ENCODE measurements at regions not wholly inside any gene's neighbourhood (a gene's known extent, or its start where the extent isn't known, plus 50 kb on each side); places are given as distances from the start of the nearest gene placed in this dataset.

DNA sequence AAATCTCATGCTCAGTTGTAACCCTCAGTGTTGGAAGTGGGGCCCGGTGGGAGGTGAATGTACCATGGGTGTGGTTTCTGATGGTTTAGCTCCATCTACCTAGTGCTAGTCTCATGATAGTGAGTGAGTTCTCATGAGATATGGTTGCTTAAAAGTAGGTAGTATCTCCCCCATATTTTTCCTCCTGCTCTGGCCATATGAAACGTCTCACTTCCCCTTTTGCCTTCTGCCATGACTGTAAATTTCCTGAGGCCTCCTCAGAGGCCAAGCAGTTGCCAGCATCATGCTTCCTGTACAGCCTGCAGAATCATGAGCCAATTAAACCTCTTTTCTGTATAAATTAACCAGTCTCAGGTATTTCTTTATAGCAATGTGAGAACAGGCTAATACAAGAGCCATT lies 62.8 kb upstream of the RNF152 start:
- no peak overlapping the region for H3K27ac ChIP-seq
- H3K27me3 ChIP-seq (replicated peaks; ENCODE audit: insufficient read depth) = no peaks in the 10 kb centered on the region
- H3K4me1 ChIP-seq (ENCODE audit: control insufficient read depth in 1 of 2, low read depth in 2 of 2) = peaks cover 18 to 22% of the 10 kb centered on the region in 2 donors
- no peak overlapping the region for H3K4me3 ChIP-seq
- H3K9me3 ChIP-seq = no peaks in the 10 kb centered on the region
- DNase-seq (ENCODE audit: low spot score) (no peak), ATAC-seq (ENCODE audit: insufficient number of reproducible peaks, low FRiP score, low read depth) (no peak)
- no peaks in the 10 kb centered on the region for H3K36me3 ChIP-seq
- TF ChIP-seq, protein P1, sequence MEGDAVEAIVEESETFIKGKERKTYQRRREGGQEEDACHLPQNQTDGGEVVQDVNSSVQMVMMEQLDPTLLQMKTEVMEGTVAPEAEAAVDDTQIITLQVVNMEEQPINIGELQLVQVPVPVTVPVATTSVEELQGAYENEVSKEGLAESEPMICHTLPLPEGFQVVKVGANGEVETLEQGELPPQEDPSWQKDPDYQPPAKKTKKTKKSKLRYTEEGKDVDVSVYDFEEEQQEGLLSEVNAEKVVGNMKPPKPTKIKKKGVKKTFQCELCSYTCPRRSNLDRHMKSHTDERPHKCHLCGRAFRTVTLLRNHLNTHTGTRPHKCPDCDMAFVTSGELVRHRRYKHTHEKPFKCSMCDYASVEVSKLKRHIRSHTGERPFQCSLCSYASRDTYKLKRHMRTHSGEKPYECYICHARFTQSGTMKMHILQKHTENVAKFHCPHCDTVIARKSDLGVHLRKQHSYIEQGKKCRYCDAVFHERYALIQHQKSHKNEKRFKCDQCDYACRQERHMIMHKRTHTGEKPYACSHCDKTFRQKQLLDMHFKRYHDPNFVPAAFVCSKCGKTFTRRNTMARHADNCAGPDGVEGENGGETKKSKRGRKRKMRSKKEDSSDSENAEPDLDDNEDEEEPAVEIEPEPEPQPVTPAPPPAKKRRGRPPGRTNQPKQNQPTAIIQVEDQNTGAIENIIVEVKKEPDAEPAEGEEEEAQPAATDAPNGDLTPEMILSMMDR (IDR thresholded peaks at IDR 0.05) = no peak

DNA sequence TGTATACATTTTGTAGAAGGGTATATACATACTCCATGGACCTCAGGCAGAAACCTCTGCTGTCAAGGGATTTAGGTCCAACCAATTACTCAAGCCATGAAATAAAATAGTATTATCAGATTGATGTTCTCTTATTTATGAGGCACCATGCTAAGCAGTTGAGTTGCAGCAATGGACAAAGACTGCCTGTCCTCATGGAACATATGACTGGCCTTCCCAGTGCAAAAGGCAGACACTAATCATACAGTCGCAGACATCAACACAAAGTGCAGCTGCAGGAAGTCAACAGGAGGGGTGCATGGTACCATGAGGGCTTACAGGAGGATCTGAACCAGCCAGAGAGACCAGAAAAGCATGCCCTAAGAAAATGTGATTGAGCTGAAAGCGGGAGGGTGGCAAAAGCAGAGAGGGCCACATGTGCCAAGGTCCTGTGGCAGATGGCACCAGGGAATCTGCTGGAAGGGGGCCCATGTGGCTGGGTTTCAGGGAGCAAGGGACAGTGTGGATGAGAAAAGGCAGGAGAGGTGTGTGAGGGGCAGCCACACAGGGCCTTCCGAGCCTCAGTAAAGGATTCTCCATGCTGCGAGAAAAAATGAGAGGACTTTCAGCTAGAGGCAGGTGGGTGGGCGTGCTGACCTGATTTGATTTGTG lies 61.4 kb upstream of the RNF152 start:
- no peak for DNase-seq (ENCODE audit: low spot score)

DNA sequence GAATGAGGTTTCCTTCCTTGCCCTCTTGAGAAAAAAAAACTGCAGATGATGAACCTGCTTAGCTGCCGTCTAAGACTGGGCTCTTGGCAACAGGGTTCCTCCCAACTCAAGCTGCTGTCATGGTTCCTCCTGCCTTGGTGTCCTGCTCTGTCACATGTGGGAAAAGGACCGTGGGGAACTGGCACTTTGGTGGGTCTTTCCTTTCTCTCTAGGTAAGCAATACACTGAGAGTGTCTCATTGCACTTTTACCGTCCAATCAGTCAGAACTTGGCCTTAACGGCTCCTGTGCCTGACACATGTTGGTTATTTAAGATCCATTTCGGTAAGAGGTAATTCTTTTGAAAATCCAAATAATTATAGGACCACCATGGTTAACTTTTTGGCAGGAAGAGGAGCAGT lies 60.8 kb upstream of the RNF152 start:
- no peaks in the 10 kb centered on the region for H3K9me3 ChIP-seq
- TF ChIP-seq, protein P1 (IDR thresholded peaks at IDR 0.05) = no peak
- DNase-seq (ENCODE audit: low spot score) (no peak), ATAC-seq (ENCODE audit: insufficient number of reproducible peaks, low FRiP score, low read depth) (no peak)
- H3K4me3 ChIP-seq = no peak overlapping the region
- H3K4me1 ChIP-seq (ENCODE audit: control insufficient read depth in 1 of 2, low read depth in 2 of 2) = peaks cover 10 to 25% of the 10 kb centered on the region in 2 donors
- no peaks in the 10 kb centered on the region for H3K27me3 ChIP-seq (replicated peaks; ENCODE audit: insufficient read depth)
- H3K27ac ChIP-seq = no peak overlapping the region
- H3K36me3 ChIP-seq = no peaks in the 10 kb centered on the region

More for the DNA sequence above, 61.4 kb upstream of the RNF152 start:
- Histone ChIP-seq H3K4me3 (no peak overlapping the region), H3K27me3 (replicated peaks; ENCODE audit: insufficient read depth) (no peaks in the 10 kb centered on the region), H3K4me1 (ENCODE audit: control insufficient read depth in 1 of 2, low read depth in 2 of 2) (peaks cover 12 to 23% of the 10 kb centered on the region in 2 donors), H3K36me3 (no peaks in the 10 kb centered on the region), H3K27ac (no peak overlapping the region), H3K9me3 (no peaks in the 10 kb centered on the region)
- TF ChIP-seq, protein P1 (IDR thresholded peaks at IDR 0.05) = no peak
- ATAC-seq (ENCODE audit: insufficient number of reproducible peaks, low FRiP score, low read depth) = no peak

DNA sequence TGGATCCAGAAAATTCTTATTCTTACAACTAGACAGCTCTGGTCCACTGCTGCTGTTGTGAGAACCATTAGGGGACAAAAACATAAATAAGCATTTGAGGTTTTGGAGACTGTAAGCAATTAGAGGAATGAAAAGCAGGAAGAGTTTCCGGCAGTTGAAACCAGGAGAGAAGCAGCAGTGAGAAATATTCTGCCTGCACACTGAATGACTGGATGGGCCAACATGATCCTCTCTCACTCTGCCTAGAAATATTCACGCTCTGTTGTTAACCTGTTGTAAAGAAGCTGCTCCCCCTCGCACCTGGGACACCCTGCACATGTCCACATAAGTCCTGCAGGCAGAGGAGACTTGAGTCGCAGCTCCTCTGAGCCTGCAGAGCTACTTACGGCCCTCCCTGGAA lies 60.4 kb upstream of the RNF152 start:
- Histone ChIP-seq H3K36me3 (no peaks in the 10 kb centered on the region), H3K27ac (no peak overlapping the region), H3K27me3 (replicated peaks; ENCODE audit: insufficient read depth) (no peaks in the 10 kb centered on the region), H3K4me1 (ENCODE audit: control insufficient read depth in 1 of 2, low read depth in 2 of 2) (peaks cover 10 to 30% of the 10 kb centered on the region in 2 donors), H3K4me3 (no peak overlapping the region), H3K9me3 (no peaks in the 10 kb centered on the region)
- TF ChIP-seq, protein P1 (IDR thresholded peaks at IDR 0.05) = no peak
- no peak for ATAC-seq (ENCODE audit: insufficient number of reproducible peaks, low FRiP score, low read depth)
- DNase-seq (ENCODE audit: low spot score) = no peak

DNA sequence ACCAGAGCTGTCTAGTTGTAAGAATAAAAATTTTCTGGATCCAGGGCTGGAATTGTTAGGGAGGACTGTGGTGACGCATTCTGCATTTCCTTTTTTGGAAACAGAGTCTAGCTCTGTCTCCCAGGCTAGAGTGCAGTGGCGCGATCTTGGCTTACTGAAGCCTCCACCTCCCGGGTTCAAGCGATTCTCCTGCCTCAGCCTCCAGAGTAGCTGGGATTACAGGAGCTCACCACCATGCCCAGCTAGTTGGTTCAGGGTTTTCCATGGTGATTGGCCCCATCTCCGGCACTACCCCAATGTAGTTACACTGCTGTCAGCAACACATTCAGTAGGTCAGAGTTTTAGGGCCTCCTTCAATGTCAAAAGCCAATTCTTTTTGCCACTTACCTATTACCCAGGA lies 58.6 kb upstream of the RNF152 start:
- Histone ChIP-seq H3K36me3 (no peaks in the 10 kb centered on the region), H3K27ac (peak overlapping the region in 1 of 2 donors; percentile 74), H3K27me3 (replicated peaks; ENCODE audit: insufficient read depth) (no peaks in the 10 kb centered on the region), H3K4me1 (ENCODE audit: control insufficient read depth in 1 of 2, low read depth in 2 of 2) (peaks cover 13 to 37% of the 10 kb centered on the region in 2 donors), H3K4me3 (no peak overlapping the region), H3K9me3 (no peaks in the 10 kb centered on the region)
- DNase-seq (ENCODE audit: low spot score) (no peak), ATAC-seq (ENCODE audit: insufficient number of reproducible peaks, low FRiP score, low read depth) (no peak)
- TF ChIP-seq, protein P1 (IDR thresholded peaks at IDR 0.05) = no peak

Measured in thoracic aorta (tissue), 2 donors.